ENCODE measurements at regions not wholly inside any gene's neighbourhood (a gene's known extent, or its start where the extent isn't known, plus 50 kb on each side); places are given as distances from the start of the nearest gene placed in this dataset.

- DNase-seq = no peak
These were observed 509.8 kb downstream of the EPM2A start for GRCh38 chr6:145225500-145225899.

GRCh38 chr6:145227593-145227992, 507.7 kb downstream of the EPM2A start:
- no peak for DNase-seq

- DNase-seq = no peak
These were observed 506.2 kb downstream of the EPM2A start for GRCh38 chr6:145228962-145229582.

- no peak for DNase-seq
These were observed 501.4 kb downstream of the EPM2A start for GRCh38 chr6:145233955-145234354.

- DNase-seq = no peak
These were observed 500.1 kb downstream of the EPM2A start for GRCh38 chr6:145235207-145235606.

GRCh38 chr6:145238787-145239186, 496.5 kb downstream of the EPM2A start:
- DNase-seq = no peak

- DNase-seq = no peak
These were observed 494.3 kb downstream of the EPM2A start for GRCh38 chr6:145241039-145241438.

GRCh38 chr6:145241721-145242120, 493.6 kb downstream of the EPM2A start:
- DNase-seq = no peak

- no peak for DNase-seq
These were observed 490.8 kb downstream of the EPM2A start for GRCh38 chr6:145244349-145245100.

- DNase-seq = no peak
These were observed 490.2 kb downstream of the EPM2A start for GRCh38 chr6:145245119-145245518.

- DNase-seq = no peak
These were observed 487.5 kb downstream of the EPM2A start for GRCh38 chr6:145247692-145248419.

- no peak for DNase-seq
These were observed 484.9 kb downstream of the EPM2A start for GRCh38 chr6:145250436-145250835.

- DNase-seq = no peak
These were observed 482.6 kb downstream of the EPM2A start for GRCh38 chr6:145252737-145253136.

GRCh38 chr6:145254649-145255401, 480.5 kb downstream of the EPM2A start:
- no peak for DNase-seq

- DNase-seq = no peak
These were observed 477.6 kb downstream of the EPM2A start for GRCh38 chr6:145257704-145258103.

GRCh38 chr6:145258122-145258521, 477.2 kb downstream of the EPM2A start:
- DNase-seq = no peak

GRCh38 chr6:145260484-145261175, 474.7 kb downstream of the EPM2A start:
- no peak for DNase-seq

- DNase-seq = no peak
These were observed 473.6 kb downstream of the EPM2A start for GRCh38 chr6:145261758-145262157.

GRCh38 chr6:145262771-145263170, 472.5 kb downstream of the EPM2A start:
- no peak for DNase-seq

- no peak for DNase-seq
These were observed 471.5 kb downstream of the EPM2A start for GRCh38 chr6:145263778-145264211.

- DNase-seq = no peak
These were observed 468.8 kb downstream of the EPM2A start for GRCh38 chr6:145266432-145267075.
